ENCODE measurements at regions not wholly inside any gene's neighbourhood (a gene's known extent, or its start where the extent isn't known, plus 50 kb on each side); places are given as distances from the start of the nearest gene placed in this dataset.

GRCh38 chr14:49946320-49947141, 53.6 kb downstream of the ARF6 start:
- Histone ChIP-seq H3K4me1 (ENCODE audit: insufficient read depth, low read length) (no peaks in the 10 kb centered on the region), H3K36me3 (ENCODE audit: insufficient read depth, low read length) (no peaks in the 10 kb centered on the region), H3K4me3 (ENCODE audit: low read length) (no peak overlapping the region), H3K9me3 (ENCODE audit: low read length) (no peaks in the 10 kb centered on the region), H2AFZ (ENCODE audit: low read depth, low read length) (no peak overlapping the region), H3K27me3 (ENCODE audit: insufficient read depth, low read length) (peaks cover 2% of the 10 kb centered on the region)

DNA sequence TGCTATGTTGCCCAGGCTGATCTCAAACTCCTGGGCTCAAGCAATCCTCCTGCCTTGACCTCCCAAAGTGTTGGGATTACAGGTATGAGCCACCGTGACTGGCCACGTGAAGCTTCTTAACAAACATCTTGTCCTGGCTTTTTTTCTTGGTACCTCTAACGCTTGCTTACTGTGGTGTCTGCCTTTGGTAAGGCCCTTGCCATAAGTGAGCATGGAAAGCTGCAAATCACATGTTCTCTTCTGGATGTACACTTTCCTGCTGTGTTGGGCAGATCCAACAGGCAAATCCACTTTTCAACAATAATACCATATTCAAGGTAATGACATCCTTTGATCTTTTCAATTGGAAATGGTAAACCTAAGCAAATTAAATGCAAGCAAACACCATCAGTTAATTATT, 54.6 kb downstream of the ARF6 start:
- Histone ChIP-seq H3K27me3 (ENCODE audit: insufficient read depth, low read length) (peaks cover 4% of the 10 kb centered on the region), H2AFZ (ENCODE audit: low read depth, low read length) (no peak overlapping the region), H3K9me3 (ENCODE audit: low read length) (no peaks in the 10 kb centered on the region), H3K4me1 (ENCODE audit: insufficient read depth, low read length) (no peaks in the 10 kb centered on the region), H3K4me3 (ENCODE audit: low read length) (no peak overlapping the region), H3K36me3 (ENCODE audit: insufficient read depth, low read length) (no peaks in the 10 kb centered on the region)

GRCh38 chr14:49950275-49951228, 57.7 kb downstream of the ARF6 start:
- no peak overlapping the region for H3K4me3 ChIP-seq (ENCODE audit: low read length)
- no peak overlapping the region for H2AFZ ChIP-seq (ENCODE audit: low read depth, low read length)
- peaks cover 4% of the 10 kb centered on the region for H3K27me3 ChIP-seq (ENCODE audit: insufficient read depth, low read length)
- no peaks in the 10 kb centered on the region for H3K36me3 ChIP-seq (ENCODE audit: insufficient read depth, low read length)
- H3K9me3 ChIP-seq (ENCODE audit: low read length): no peaks in the 10 kb centered on the region
- H3K4me1 ChIP-seq (ENCODE audit: insufficient read depth, low read length): no peaks in the 10 kb centered on the region

DNA sequence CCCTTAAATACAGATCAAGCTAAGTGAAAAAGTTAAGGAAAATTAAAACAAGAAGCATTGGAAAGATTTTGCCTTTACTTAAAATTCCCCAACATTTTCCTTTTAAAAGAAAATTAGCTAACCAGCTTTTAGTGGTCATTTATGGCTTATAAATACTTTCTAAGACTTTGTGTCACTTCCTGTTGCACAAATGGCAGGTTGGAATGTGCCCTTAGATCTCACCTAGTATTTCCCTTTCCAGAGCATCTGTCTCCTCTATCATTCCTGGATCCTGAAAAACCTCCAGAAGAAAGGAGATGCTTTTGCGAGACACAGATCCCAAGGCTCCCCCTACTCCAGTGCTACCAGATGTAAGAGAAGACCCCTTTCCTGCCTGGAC, 58.3 kb downstream of the ARF6 start:
- Histone ChIP-seq H3K27me3 (ENCODE audit: insufficient read depth, low read length) (peaks cover 4% of the 10 kb centered on the region), H2AFZ (ENCODE audit: low read depth, low read length) (no peak overlapping the region), H3K9me3 (ENCODE audit: low read length) (no peaks in the 10 kb centered on the region), H3K36me3 (ENCODE audit: insufficient read depth, low read length) (no peaks in the 10 kb centered on the region), H3K4me3 (ENCODE audit: low read length) (no peak overlapping the region), H3K4me1 (ENCODE audit: insufficient read depth, low read length) (no peaks in the 10 kb centered on the region)

GRCh38 chr14:49951691-49952345, 58.9 kb downstream of the ARF6 start:
- no peak overlapping the region for H2AFZ ChIP-seq (ENCODE audit: low read depth, low read length)
- H3K4me3 ChIP-seq (ENCODE audit: low read length): no peak overlapping the region
- no peaks in the 10 kb centered on the region for H3K4me1 ChIP-seq (ENCODE audit: insufficient read depth, low read length)
- H3K27me3 ChIP-seq (ENCODE audit: insufficient read depth, low read length): peaks cover 4% of the 10 kb centered on the region
- no peaks in the 10 kb centered on the region for H3K36me3 ChIP-seq (ENCODE audit: insufficient read depth, low read length)
- no peaks in the 10 kb centered on the region for H3K9me3 ChIP-seq (ENCODE audit: low read length)

GRCh38 chr14:49953196-49953595, 60.3 kb downstream of the ARF6 start:
- Histone ChIP-seq H3K4me3 (ENCODE audit: low read length) (no peak overlapping the region), H3K27me3 (ENCODE audit: insufficient read depth, low read length) (peaks cover 3% of the 10 kb centered on the region), H2AFZ (ENCODE audit: low read depth, low read length) (no peak overlapping the region), H3K4me1 (ENCODE audit: insufficient read depth, low read length) (no peaks in the 10 kb centered on the region), H3K9me3 (ENCODE audit: low read length) (no peaks in the 10 kb centered on the region), H3K36me3 (ENCODE audit: insufficient read depth, low read length) (no peaks in the 10 kb centered on the region)

GRCh38 chr14:49954171-49954631, 61.3 kb downstream of the ARF6 start:
- Histone ChIP-seq H3K9me3 (ENCODE audit: low read length) (no peaks in the 10 kb centered on the region), H2AFZ (ENCODE audit: low read depth, low read length) (no peak overlapping the region), H3K4me3 (ENCODE audit: low read length) (no peak overlapping the region), H3K27me3 (ENCODE audit: insufficient read depth, low read length) (peaks cover 3% of the 10 kb centered on the region), H3K36me3 (ENCODE audit: insufficient read depth, low read length) (no peaks in the 10 kb centered on the region), H3K4me1 (ENCODE audit: insufficient read depth, low read length) (no peaks in the 10 kb centered on the region)

DNA sequence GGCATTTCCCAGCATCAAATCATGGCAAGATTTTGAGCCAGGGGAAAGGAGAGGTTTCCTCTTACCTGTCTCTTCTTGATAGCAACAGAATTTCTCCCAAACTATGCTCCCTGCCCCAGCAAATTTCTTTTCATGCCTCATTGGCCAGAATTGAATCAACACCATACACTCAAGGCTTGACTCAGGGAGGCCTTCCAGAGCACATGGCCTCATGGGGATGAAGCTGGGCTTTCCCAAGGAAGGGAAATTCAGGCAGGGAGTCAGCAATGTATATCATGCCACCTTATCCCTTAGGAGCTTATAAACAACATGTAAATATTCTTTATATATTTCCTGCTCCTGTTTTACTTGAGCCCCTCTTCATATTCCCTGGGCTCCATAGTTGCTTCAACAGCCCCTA, 62.1 kb downstream of the ARF6 start:
- H3K9me3 ChIP-seq (ENCODE audit: low read length): no peaks in the 10 kb centered on the region
- H3K27me3 ChIP-seq (ENCODE audit: insufficient read depth, low read length): peaks cover 3% of the 10 kb centered on the region
- no peak overlapping the region for H2AFZ ChIP-seq (ENCODE audit: low read depth, low read length)
- no peaks in the 10 kb centered on the region for H3K36me3 ChIP-seq (ENCODE audit: insufficient read depth, low read length)
- no peak overlapping the region for H3K4me3 ChIP-seq (ENCODE audit: low read length)
- no peaks in the 10 kb centered on the region for H3K4me1 ChIP-seq (ENCODE audit: insufficient read depth, low read length)

DNA sequence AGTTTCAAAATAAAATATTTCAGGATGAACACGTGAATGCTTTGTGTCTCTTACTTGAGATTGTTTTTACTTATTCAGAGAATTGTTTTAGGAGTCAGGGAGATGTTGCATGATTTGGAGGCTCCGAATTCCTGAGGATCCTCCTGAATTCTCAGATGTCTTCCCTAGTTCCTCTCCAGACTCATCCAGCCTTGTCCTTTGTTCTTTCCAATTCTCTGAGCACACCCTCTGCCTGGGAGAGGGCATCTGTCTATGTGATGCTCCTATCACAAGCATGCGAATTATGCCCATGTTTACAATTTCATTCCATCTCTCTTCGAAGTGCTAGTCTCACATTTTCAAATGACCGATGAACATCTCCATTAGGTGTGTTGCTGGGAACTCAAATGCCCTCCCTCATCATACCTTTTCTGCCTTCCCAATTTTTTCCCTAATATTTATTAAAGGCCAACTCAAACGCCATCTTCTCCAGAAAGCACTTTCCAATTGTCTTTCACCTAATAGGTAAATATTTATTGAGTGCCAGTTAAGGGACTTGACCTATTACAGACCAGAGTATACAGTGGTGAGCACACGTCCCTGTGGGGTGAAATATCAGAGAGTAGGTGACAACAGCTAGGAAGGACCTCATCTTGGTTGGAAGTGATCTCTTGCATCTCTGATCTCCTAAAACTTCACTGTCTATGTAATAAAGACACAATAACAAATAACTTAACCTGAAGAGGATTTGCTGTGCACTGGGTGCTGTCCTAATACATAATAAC, 64.4 kb downstream of the ARF6 start:
- Histone ChIP-seq H3K36me3 (ENCODE audit: insufficient read depth, low read length) (no peaks in the 10 kb centered on the region), H3K4me3 (ENCODE audit: low read length) (no peak overlapping the region), H3K27me3 (ENCODE audit: insufficient read depth, low read length) (peaks cover 4% of the 10 kb centered on the region), H3K9me3 (ENCODE audit: low read length) (no peaks in the 10 kb centered on the region), H3K4me1 (ENCODE audit: insufficient read depth, low read length) (no peaks in the 10 kb centered on the region), H2AFZ (ENCODE audit: low read depth, low read length) (no peak overlapping the region)

- Histone ChIP-seq H3K36me3 (ENCODE audit: insufficient read depth, low read length) (no peaks in the 10 kb centered on the region), H3K27me3 (ENCODE audit: insufficient read depth, low read length) (peaks cover 2% of the 10 kb centered on the region)
These were observed 67.0 kb downstream of the ARF6 start for GRCh38 chr14:49959822-49960408.

GRCh38 chr14:49960453-49960852, 67.6 kb downstream of the ARF6 start:
- Histone ChIP-seq H3K4me1 (ENCODE audit: insufficient read depth, low read length) (no peaks in the 10 kb centered on the region), H3K27me3 (ENCODE audit: insufficient read depth, low read length) (peaks cover 2% of the 10 kb centered on the region), H3K4me3 (ENCODE audit: low read length) (no peak overlapping the region), H2AFZ (ENCODE audit: low read depth, low read length) (no peak overlapping the region), H3K36me3 (ENCODE audit: insufficient read depth, low read length) (no peaks in the 10 kb centered on the region), H3K9me3 (ENCODE audit: low read length) (no peaks in the 10 kb centered on the region)

More at GRCh38 chr14:49959822-49960408, 67.0 kb downstream of the ARF6 start:
- H3K4me1 ChIP-seq (ENCODE audit: insufficient read depth, low read length): no peaks in the 10 kb centered on the region
- no peaks in the 10 kb centered on the region for H3K9me3 ChIP-seq (ENCODE audit: low read length)
- H3K4me3 ChIP-seq (ENCODE audit: low read length): no peak overlapping the region
- no peak overlapping the region for H2AFZ ChIP-seq (ENCODE audit: low read depth, low read length)

Data from neuron (in vitro differentiated cells).